ENCODE measurements at regions not wholly inside any gene's neighbourhood (a gene's known extent, or its start where the extent isn't known, plus 50 kb on each side); places are given as distances from the start of the nearest gene placed in this dataset.

DNA sequence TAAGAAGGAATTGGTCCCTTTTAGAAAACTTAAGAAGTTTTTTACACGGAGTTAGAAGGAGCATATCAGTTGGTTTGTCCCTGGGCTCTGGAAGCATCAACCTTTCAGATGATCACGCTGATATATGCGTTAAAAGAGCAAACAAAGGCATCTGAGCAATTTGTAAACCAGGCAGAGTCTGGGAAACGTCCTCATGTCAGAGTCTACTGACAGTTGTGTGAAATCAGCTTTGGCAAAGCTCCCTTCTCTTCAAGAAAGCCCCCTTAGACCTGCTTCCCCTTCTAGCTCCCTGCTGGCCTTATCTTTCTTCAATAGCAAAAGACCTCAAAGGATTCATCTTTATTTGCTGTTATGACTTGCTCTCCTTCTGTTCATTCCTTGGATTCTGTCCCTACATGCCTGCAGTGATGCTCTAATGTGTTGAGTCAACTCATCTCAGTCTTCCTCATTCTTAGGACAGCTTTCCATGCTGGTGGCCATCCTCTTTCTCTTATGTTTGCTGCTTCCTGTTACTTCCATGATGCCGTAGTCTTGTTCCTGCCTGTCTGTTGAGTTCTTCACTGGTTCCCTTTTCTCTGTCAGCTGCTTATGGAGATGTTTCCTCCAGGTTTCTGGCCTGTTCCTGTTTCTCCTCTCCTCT is 106.5 kb upstream of the BMPER start:
- TF ChIP-seq, protein P1, sequence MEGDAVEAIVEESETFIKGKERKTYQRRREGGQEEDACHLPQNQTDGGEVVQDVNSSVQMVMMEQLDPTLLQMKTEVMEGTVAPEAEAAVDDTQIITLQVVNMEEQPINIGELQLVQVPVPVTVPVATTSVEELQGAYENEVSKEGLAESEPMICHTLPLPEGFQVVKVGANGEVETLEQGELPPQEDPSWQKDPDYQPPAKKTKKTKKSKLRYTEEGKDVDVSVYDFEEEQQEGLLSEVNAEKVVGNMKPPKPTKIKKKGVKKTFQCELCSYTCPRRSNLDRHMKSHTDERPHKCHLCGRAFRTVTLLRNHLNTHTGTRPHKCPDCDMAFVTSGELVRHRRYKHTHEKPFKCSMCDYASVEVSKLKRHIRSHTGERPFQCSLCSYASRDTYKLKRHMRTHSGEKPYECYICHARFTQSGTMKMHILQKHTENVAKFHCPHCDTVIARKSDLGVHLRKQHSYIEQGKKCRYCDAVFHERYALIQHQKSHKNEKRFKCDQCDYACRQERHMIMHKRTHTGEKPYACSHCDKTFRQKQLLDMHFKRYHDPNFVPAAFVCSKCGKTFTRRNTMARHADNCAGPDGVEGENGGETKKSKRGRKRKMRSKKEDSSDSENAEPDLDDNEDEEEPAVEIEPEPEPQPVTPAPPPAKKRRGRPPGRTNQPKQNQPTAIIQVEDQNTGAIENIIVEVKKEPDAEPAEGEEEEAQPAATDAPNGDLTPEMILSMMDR (IDR thresholded peaks at IDR 0.05), result no peak
- TF ChIP-seq EZH2 (IDR thresholded peaks at IDR 0.05; ENCODE audit: borderline replicate concordance, insufficient read depth, low read depth, low read length, poor library complexity, severe bottlenecking), result no peak
